GM12878 (cell line): ENCODE measurements at regions not wholly inside any gene's neighbourhood (a gene's known extent, or its start where the extent isn't known, plus 50 kb on each side); places are given as distances from the start of the nearest gene placed in this dataset.

Source experiments
- ATAC-seq: fragments of 200-7000 bp; cut with Tn5 transposase; 3 replicates; pipeline ENCODE4 v1.9.1; 2020; ENCODE audit warnings: mild to moderate bottlenecking, moderate library complexity
- BruUV-seq: library from RNA; stranded (reverse); fragments of 400-500 nt; replicated peaks from 2 replicates; lab custom pipeline; 2021; lab: Mats Ljungman, UMichigan
- CTCF ChIA-PET: fragments of 300-600 bp; sonication (Branson Sonifier 250); formaldehyde crosslinking; extraction: SDS; loops from one replicate; lab custom pipeline; 2021; ENCODE audit warnings: inconsistent platforms; lab: Yijun Ruan, JAX
- POLR2A ChIA-PET: fragments of 350-600 bp; formaldehyde crosslinking; extraction: SDS; loops from one replicate; lab custom pipeline; 2021; ENCODE audit warnings: inconsistent platforms; lab: Charles Lee
- RAD21 ChIA-PET: fragments of 300-600 bp; sonication (Branson Sonifier 250); formaldehyde crosslinking; loops from one replicate; lab custom pipeline; 2023; ENCODE audit warnings: antibody characterized with exemption; ENCODE audit not compliant: unreplicated experiment; lab: Charles Lee
- SMC1A ChIA-PET: fragments of 300-600 bp; sonication (Branson Sonifier 250); formaldehyde crosslinking; loops from one replicate; lab custom pipeline; 2023; ENCODE audit not compliant: unreplicated experiment, uncharacterized antibody; lab: Charles Lee
- DNase-seq: peaks from one replicate; pipeline ENCODE4 v3.0.0-alpha.2; 2011; ENCODE audit warnings: low read depth, low spot score
- FAIRE-seq: peaks from 3 replicates; lab custom pipeline; 2011; peaks lifted over from hg19 to GRCh38; lab: Jason Lieb, UNC
- H2AFZ ChIP-seq: 2 replicates; pipeline ENCODE4 v1.6.0; 2011; ENCODE audit warnings: low read depth, low read length, control low read depth; ENCODE audit not compliant: control insufficient read depth
- H3K27ac ChIP-seq: 2 replicates; pipeline ENCODE4 v1.5.1; 2011; ENCODE audit warnings: control low read depth; ENCODE audit not compliant: control insufficient read depth, insufficient read depth
- H3K27me3 ChIP-seq, 2 experiments: replicated peaks in 1 of 2; 2 replicates each; pipeline versions ENCODE4 v1.6.0 to v1.6.1; 2011; ENCODE audit warnings: low read length in 1 of 2; ENCODE audit not compliant: control insufficient read depth in 2 of 2, insufficient read depth in 2 of 2
- H3K36me3 ChIP-seq, 2 experiments: 2 replicates each; pipeline ENCODE4 v1.5.1; 2011; ENCODE audit warnings: low read length in 1 of 2; ENCODE audit not compliant: control insufficient read depth in 2 of 2, insufficient read depth in 2 of 2
- H3K4me1 ChIP-seq: 2 replicates; pipeline ENCODE4 v1.6.1; 2011; ENCODE audit warnings: mild to moderate bottlenecking, low read length, moderate library complexity, mixed read lengths; ENCODE audit not compliant: control insufficient read depth, insufficient read depth
- H3K4me2 ChIP-seq: 2 replicates; pipeline ENCODE4 v1.6.0; 2011; ENCODE audit warnings: control low read depth; ENCODE audit not compliant: control insufficient read depth, insufficient read depth
- H3K4me3 ChIP-seq: fragments of 200-600 bp; sonication (generic); 2 replicates; pipeline ENCODE4 v1.5.1; 2016
- H3K79me2 ChIP-seq: 2 replicates; pipeline ENCODE4 v1.6.0; 2011; ENCODE audit warnings: low read length; ENCODE audit not compliant: control insufficient read depth, insufficient read depth
- H3K9ac ChIP-seq: 2 replicates; pipeline ENCODE4 v1.8.0; 2011; ENCODE audit warnings: low read length, control low read depth, mixed read lengths; ENCODE audit not compliant: control insufficient read depth, insufficient read depth
- H3K9me3 ChIP-seq: replicated peaks from 3 replicates; pipeline ENCODE4 v1.5.1; 2011; ENCODE audit warnings: mild to moderate bottlenecking, low read length; ENCODE audit not compliant: control insufficient read depth, insufficient read depth
- H4K20me1 ChIP-seq: 2 replicates; pipeline ENCODE4 v1.6.0; 2011; ENCODE audit not compliant: control insufficient read depth, insufficient read depth
- BHLHE40 ChIP-seq, 2 experiments: fragments of 450-650 bp in 1 of 2; IDR thresholded peaks; 2 replicates each; pipeline ENCODE4 v1.6.1; 2011 to 2017; ENCODE audit warnings: low read depth in 2 of 2, borderline replicate concordance in 1 of 2, improper control_type of control experiment in 1 of 2, low read length in 1 of 2, mild to moderate bottlenecking in 1 of 2
- E2F8 ChIP-seq: fragments of 450-650 bp; IDR thresholded peaks from 2 replicates; pipeline ENCODE4 v1.6.1; 2018; ENCODE audit warnings: mild to moderate bottlenecking, low read depth, moderate library complexity; ENCODE audit not compliant: partially characterized antibody
- E4F1 ChIP-seq: fragments of 450-650 bp; IDR thresholded peaks from 2 replicates; pipeline ENCODE4 v1.6.1; 2018; ENCODE audit warnings: borderline replicate concordance, mild to moderate bottlenecking; ENCODE audit not compliant: partially characterized antibody
- FOXK2 ChIP-seq: fragments of 450-650 bp; IDR thresholded peaks from 2 replicates; pipeline ENCODE4 v1.6.1; 2017; ENCODE audit warnings: mild to moderate bottlenecking, moderate library complexity
- IRF4 ChIP-seq: IDR thresholded peaks from 2 replicates; pipeline ENCODE4 v1.6.1; 2011; ENCODE audit warnings: low read depth, low read length
- KDM1A ChIP-seq: fragments of 200-600 bp; sonication (generic); IDR thresholded peaks from 2 replicates; pipeline ENCODE4 v1.6.1; 2016; ENCODE audit warnings: borderline replicate concordance
- MEF2B ChIP-seq: fragments of 450-650 bp; IDR thresholded peaks from 2 replicates; pipeline ENCODE4 v1.6.1; 2018; ENCODE audit warnings: mild to moderate bottlenecking, moderate library complexity; ENCODE audit not compliant: partially characterized antibody, poor library complexity, severe bottlenecking
- POLR2AphosphoS5 ChIP-seq: IDR thresholded peaks from 2 replicates; pipeline ENCODE4 v1.6.1; 2011; ENCODE audit warnings: mild to moderate bottlenecking, low read length, inconsistent platforms
- SMAD1 ChIP-seq: fragments of 450-650 bp; IDR thresholded peaks from 2 replicates; pipeline ENCODE4 v1.6.1; 2018; ENCODE audit warnings: mild to moderate bottlenecking, low read depth; ENCODE audit not compliant: partially characterized antibody
- SUPT20H ChIP-seq: IDR thresholded peaks from 2 replicates; pipeline ENCODE4 v1.6.1; 2011; ENCODE audit warnings: low read depth, mild to moderate bottlenecking, low read length, moderate library complexity, borderline replicate concordance; ENCODE audit not compliant: control insufficient read depth
- YBX1 ChIP-seq: fragments of 450-650 bp; IDR thresholded peaks from 2 replicates; pipeline ENCODE4 v1.6.1; 2016; ENCODE audit warnings: antibody characterized with exemption
- WGBS: methylation state at CpG from one replicate; pipeline ENCODE4 v1.1.6; 2016; ENCODE audit warnings: low lambda C conversion rate; ENCODE audit not compliant: insufficient replicate concordance, insufficient coverage; ENCODE audit errors: missing lambda C conversion rate; 5-methylcytosine and 5-hydroxymethylcytosine counted together
- in situ Hi-C: fragments of 300-500 bp; cut with MboI; formaldehyde crosslinking; loops from 9 replicates; pipeline ENCODE4 v1.14.3; 2018; ENCODE audit warnings: mixed read lengths
- intact Hi-C: fragments of 100-400 bp; cut with micrococcal nuclease; formaldehyde crosslinking; loops from one replicate; pipeline ENCODE4 v1.14.2; 2022; ENCODE audit not compliant: unreplicated experiment
- TF ChIP-seq, protein P1 (sequence below): IDR thresholded peaks from 2 replicates; pipeline ENCODE4 v1.6.1; 2012; ENCODE audit warnings: low read depth, low read length, improper control_type of control experiment
- TF ChIP-seq, protein P2 (sequence below): IDR thresholded peaks from 2 replicates; pipeline ENCODE4 v1.6.1; 2011; ENCODE audit warnings: borderline replicate concordance, low read depth, mild to moderate bottlenecking, moderate library complexity, mixed read lengths, low read length; ENCODE audit not compliant: insufficient read depth; ENCODE audit errors: extremely low read length
- TF ChIP-seq, protein P3 (sequence below): fragments of 450-650 bp; IDR thresholded peaks from 2 replicates; pipeline ENCODE4 v1.6.1; 2014; ENCODE audit warnings: mild to moderate bottlenecking

DNA sequence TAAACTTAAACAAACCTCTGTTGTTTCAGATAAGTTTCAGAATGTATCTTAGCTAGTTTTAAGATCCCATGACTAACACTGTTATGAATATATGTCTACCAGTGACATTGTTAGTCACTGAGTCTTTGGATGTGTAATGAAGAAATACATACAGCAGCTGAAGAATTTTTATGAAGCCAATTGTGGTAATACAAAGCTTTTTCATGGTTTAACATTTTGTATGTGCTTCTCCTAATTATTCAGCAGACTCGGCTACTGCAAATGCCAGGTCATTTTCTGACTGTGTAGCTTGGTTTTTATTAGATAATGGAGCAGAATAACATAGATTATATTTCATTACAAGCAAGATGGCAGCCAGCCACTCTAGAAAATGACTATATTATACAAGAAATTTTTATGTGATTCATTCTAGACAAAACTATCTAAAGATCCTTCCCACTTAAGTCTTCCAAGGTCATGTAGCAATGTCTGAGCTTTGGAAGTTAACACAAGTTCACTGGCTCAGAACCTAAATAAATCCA lies 147.8 kb downstream of the TNFSF18 start:
- RAD21 ChIA-PET = no interaction called here
- in situ Hi-C loops = no loop called here
- Histone ChIP-seq H3K9ac (no peak overlapping the region), H4K20me1 (no peaks in the 10 kb centered on the region), H3K27me3 (peaks cover 1 to 7% of the 10 kb centered on the region in 2 experiments; a peak in 2 of 4 replicates), H2AFZ (no peak overlapping the region), H3K4me2 (no peak overlapping the region), H3K27ac (no peak overlapping the region), H3K79me2 (no peaks in the 10 kb centered on the region), H3K9me3 (no peaks in the 10 kb centered on the region; the same call in 2 of the 3 replicates), H3K4me1 (no peaks in the 10 kb centered on the region), H3K4me3 (no peak overlapping the region), H3K36me3 (no peaks in the 10 kb centered on the region)
- SMC1A ChIA-PET = interaction anchor here (0.7 to 1.5 kb wide), 2 partner anchors 8 to 300 kb away, joined by 3 to 4 read pairs; no protein-coding TSS in a partner anchor
- FAIRE-seq (no peak), DNase-seq (no peak), ATAC-seq (no peak)
- intact Hi-C loops = no loop called here
- WGBS = 0% methylated on average over 1 of the region's 1 CpG
- POLR2A ChIA-PET = no interaction called here
- CTCF ChIA-PET = interaction anchor here (0.6 kb wide), 1 partner anchor 14 kb away, joined by 3 read pairs; no protein-coding TSS in a partner anchor
- no TSS peak for BruUV-seq
- no peak for TF ChIP-seq SUPT20H
- TF ChIP-seq, protein P1, sequence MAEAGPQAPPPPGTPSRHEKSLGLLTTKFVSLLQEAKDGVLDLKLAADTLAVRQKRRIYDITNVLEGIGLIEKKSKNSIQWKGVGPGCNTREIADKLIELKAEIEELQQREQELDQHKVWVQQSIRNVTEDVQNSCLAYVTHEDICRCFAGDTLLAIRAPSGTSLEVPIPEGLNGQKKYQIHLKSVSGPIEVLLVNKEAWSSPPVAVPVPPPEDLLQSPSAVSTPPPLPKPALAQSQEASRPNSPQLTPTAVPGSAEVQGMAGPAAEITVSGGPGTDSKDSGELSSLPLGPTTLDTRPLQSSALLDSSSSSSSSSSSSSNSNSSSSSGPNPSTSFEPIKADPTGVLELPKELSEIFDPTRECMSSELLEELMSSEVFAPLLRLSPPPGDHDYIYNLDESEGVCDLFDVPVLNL = no peak
- no peak for TF ChIP-seq BHLHE40 (IDR thresholded peaks at IDR 0.05; ENCODE audit: borderline replicate concordance in 1 of 2, low read depth in 2 of 2, low read length in 1 of 2)
- no peak for TF ChIP-seq IRF4
- TF ChIP-seq, protein P2, sequence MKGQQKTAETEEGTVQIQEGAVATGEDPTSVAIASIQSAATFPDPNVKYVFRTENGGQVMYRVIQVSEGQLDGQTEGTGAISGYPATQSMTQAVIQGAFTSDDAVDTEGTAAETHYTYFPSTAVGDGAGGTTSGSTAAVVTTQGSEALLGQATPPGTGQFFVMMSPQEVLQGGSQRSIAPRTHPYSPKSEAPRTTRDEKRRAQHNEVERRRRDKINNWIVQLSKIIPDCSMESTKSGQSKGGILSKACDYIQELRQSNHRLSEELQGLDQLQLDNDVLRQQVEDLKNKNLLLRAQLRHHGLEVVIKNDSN = no peak
- no peak for TF ChIP-seq E4F1
- TF ChIP-seq, protein P3, sequence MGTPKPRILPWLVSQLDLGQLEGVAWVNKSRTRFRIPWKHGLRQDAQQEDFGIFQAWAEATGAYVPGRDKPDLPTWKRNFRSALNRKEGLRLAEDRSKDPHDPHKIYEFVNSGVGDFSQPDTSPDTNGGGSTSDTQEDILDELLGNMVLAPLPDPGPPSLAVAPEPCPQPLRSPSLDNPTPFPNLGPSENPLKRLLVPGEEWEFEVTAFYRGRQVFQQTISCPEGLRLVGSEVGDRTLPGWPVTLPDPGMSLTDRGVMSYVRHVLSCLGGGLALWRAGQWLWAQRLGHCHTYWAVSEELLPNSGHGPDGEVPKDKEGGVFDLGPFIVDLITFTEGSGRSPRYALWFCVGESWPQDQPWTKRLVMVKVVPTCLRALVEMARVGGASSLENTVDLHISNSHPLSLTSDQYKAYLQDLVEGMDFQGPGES = no peak
- no peak for TF ChIP-seq MEF2B
- TF ChIP-seq FOXK2 = no peak
- no peak for TF ChIP-seq YBX1
- no peak for TF ChIP-seq POLR2AphosphoS5
- no peak for TF ChIP-seq SMAD1
- no peak for TF ChIP-seq E2F8
- no peak for TF ChIP-seq KDM1A
